GM12891 (cell line): ENCODE measurements at regions not wholly inside any gene's neighbourhood (a gene's known extent, or its start where the extent isn't known, plus 50 kb on each side); places are given as distances from the start of the nearest gene placed in this dataset.
"Not testable (repeated sequence)": the region's sequence is repeated elsewhere in the genome, so short reads cannot be mapped to it uniquely, and the experiment has no call there.

Source experiments
- DNase-seq: peaks from one replicate; pipeline ENCODE4 v3.0.0; 2011; ENCODE audit warnings: low spot score; ENCODE audit not compliant: insufficient read length
- FAIRE-seq: peaks from 2 replicates; lab custom pipeline; 2011; peaks lifted over from hg19 to GRCh38; lab: Jason Lieb, UNC
- PAX5 ChIP-seq: IDR thresholded peaks from 2 replicates; pipeline ENCODE4 v1.6.1; 2011; ENCODE audit warnings: low read length, moderate library complexity, mild to moderate bottlenecking; ENCODE audit not compliant: insufficient read depth, severe bottlenecking
- POLR2A ChIP-seq: IDR thresholded peaks from 2 replicates; pipeline ENCODE4 v1.6.1; 2011; ENCODE audit warnings: low read depth, low read length, control low read depth
- POLR2AphosphoS5 ChIP-seq: IDR thresholded peaks from 2 replicates; pipeline ENCODE4 v1.6.1; 2011; ENCODE audit warnings: low read depth, low read length, control low read depth
- POU2F2 ChIP-seq: IDR thresholded peaks from 2 replicates; pipeline ENCODE4 v1.6.1; 2011; ENCODE audit warnings: low read depth, mild to moderate bottlenecking, control low read depth, low read length, moderate library complexity
- SPI1 ChIP-seq: IDR thresholded peaks from 2 replicates; pipeline ENCODE4 v1.6.1; 2011; ENCODE audit warnings: low read depth, low read length, control low read depth
- TAF1 ChIP-seq: IDR thresholded peaks from 2 replicates; pipeline ENCODE4 v1.6.1; 2011; ENCODE audit warnings: low read depth, low read length, control low read depth

- FAIRE-seq: no peak
- TF ChIP-seq PAX5: no peak
- no peak for TF ChIP-seq SPI1
- no peak for TF ChIP-seq POU2F2
- TF ChIP-seq POLR2AphosphoS5: no peak
- no peak for TF ChIP-seq TAF1
- TF ChIP-seq POLR2A: no peak
- no peak for DNase-seq
Measured at GRCh38 chr6:12490904-12491571, 200.9 kb downstream of the EDN1 start.

DNA sequence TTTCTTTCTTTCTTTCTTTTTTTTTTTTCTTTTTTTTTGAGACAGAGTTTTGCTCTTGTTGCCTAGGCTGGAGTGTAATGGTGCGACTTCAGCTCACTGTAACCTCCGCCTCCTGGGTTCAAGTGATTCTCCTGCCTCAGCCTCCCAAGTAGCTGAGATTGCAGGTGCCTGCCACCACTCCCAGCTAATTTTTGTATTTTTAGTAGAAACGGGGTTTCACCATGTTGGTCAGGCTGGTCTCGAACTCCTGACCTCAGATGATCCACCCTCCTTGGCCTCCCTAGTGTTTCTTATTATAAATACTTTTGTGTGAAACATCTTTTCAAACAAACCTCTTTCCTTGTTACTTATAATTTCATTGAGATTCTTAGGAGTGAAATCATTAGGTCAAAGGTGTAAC, 202.8 kb downstream of the EDN1 start:
- FAIRE-seq, DNase-seq: not testable (repeated sequence)

GRCh38 chr6:12493446-12493845, 203.3 kb downstream of the EDN1 start:
- no peak for TF ChIP-seq PAX5
- TF ChIP-seq TAF1: no peak
- TF ChIP-seq POLR2AphosphoS5: no peak
- no peak for TF ChIP-seq POU2F2
- no peak for TF ChIP-seq SPI1
- TF ChIP-seq POLR2A: no peak
- DNase-seq (no peak), FAIRE-seq (no peak)

GRCh38 chr6:12494161-12494560, 204.0 kb downstream of the EDN1 start:
- DNase-seq: no peak
- no peak for FAIRE-seq

DNA sequence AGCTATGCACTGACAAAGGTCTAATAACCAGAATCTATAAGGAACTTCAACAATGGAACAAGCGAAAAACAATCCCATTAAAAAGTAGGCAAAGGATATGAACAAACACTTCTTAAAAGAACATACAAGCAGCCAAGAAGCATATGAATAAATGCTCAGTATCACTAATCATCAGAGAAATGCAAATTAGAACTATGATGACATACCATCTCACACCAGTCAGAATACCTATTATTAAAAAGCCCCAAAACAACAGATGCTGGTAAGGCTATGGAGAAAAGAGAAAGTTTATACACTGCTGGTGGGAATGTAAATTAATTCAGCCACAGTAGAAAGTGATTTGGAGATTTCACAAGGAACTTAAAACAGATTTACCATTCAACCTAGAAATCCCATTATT, 211.8 kb downstream of the EDN1 start:
- FAIRE-seq (no peak), DNase-seq (no peak)
- TF ChIP-seq POLR2AphosphoS5: no peak

More at GRCh38 chr6:12494161-12494560, 204.0 kb downstream of the EDN1 start:
- TF ChIP-seq PAX5: no peak
- no peak for TF ChIP-seq TAF1
- TF ChIP-seq POU2F2: no peak
- TF ChIP-seq POLR2AphosphoS5: no peak
- TF ChIP-seq POLR2A: no peak

GRCh38 chr6:12504325-12504966, 212.1 kb upstream of the PHACTR1 start:
- DNase-seq: no peak
- peak; percentile 65 for FAIRE-seq

DNA sequence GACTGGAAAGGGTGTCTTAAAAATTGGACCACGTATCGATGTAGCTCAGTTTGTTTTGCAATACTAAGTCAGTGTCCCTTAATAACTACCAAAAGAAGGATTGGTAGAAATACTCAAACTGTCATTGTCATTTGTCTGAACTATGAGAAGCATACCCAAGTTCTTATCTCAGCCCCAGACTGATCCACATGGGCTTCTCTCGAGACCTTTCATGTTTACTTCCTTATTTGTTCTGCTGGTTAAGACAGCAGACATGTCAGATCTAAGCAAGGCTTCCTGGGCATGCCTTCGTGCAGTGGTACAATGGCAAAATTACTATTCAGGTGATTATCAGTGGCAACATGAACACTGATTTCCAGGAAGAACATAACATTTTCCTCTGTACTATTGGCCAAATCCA, 211.1 kb upstream of the PHACTR1 start:
- FAIRE-seq: no peak
- no peak for DNase-seq
- TF ChIP-seq PAX5 (no peak), POLR2A (no peak), SPI1 (no peak), POLR2AphosphoS5 (no peak), POU2F2 (no peak), TAF1 (no peak)

More at GRCh38 chr6:12504325-12504966, 212.1 kb upstream of the PHACTR1 start:
- TF ChIP-seq PAX5 (no peak), POLR2A (no peak)

DNA sequence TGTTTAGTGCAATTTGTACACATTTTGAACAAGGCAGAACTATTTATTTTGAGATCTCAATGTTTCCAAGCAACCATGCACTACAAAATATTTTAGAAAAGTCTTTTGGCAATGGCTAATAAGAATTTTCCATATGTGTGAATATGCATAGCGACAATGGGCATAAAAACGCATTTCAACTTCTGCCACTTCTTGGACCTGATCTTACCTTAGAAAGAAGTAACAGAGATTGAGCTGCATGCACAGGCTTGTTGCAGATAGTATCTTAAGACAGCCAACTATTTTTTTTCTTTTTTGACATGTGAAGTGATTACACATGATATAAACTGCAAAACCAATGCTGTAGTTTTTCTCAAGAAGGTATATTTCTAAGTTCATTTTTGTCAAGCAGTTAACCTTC, 210.4 kb upstream of the PHACTR1 start:
- FAIRE-seq: no peak
- DNase-seq: no peak
- no peak for TF ChIP-seq POLR2A
- no peak for TF ChIP-seq POLR2AphosphoS5
- TF ChIP-seq PAX5: no peak
- TF ChIP-seq SPI1: no peak
- TF ChIP-seq POU2F2: no peak
- TF ChIP-seq TAF1: no peak

DNA sequence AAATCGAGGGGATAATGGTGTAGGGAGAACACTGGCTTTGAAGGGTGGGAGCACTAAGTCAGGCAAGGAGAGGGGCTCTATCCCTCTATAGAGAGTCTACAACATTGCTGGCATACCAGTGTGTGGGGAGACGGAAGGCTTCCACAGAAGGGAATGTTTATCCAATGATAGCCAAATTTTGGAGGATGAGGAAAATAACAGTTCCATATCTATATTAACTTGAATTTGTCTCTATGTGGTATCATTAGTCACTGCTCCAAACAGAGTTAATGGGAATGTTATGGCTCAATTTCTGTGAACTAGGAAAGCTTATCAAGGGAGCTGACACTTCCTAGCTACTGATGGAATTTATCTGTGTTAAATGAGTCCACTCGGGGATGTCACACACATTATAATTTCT, 208.9 kb upstream of the PHACTR1 start:
- TF ChIP-seq SPI1 (no peak), POLR2AphosphoS5 (no peak), POU2F2 (no peak), POLR2A (no peak), TAF1 (no peak), PAX5 (no peak)
- FAIRE-seq: no peak
- no peak for DNase-seq

DNA sequence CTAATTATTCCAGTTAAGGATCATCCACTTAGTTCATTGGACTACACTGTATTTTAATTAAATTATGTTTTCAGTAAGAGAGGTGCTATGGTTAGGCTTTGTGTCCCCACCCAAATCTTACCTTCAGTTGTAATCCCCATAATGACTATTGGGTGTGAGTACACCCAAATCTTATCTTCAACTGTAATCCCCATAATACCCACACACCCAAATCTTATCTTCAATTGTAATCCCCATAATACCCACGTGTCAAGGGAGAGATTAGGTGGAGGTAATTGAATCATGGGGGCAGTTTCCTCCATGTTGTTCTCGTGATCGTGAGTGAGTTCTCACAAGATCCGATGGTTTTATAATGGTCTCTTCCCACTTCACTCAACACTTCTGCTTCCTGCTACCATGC, 208.0 kb upstream of the PHACTR1 start:
- FAIRE-seq: no peak

More for the DNA sequence above, 208.0 kb upstream of the PHACTR1 start:
- TF ChIP-seq TAF1 (no peak), POLR2AphosphoS5 (no peak), POLR2A (no peak), SPI1 (no peak), PAX5 (no peak), POU2F2 (no peak)
- no peak for DNase-seq
